GM21367 (cell line): ENCODE measurements at regions not wholly inside any gene's neighbourhood (a gene's known extent, or its start where the extent isn't known, plus 50 kb on each side); places are given as distances from the start of the nearest gene placed in this dataset.
"Not testable (repeated sequence)": the region's sequence is repeated elsewhere in the genome, so short reads cannot be mapped to it uniquely, and the experiment has no call there.

ENCODE experiments used
- ATAC-seq: cut with Tn5 transposase; IDR thresholded peaks from one replicate; pipeline ENCODE4 v1.9.1; 2021; ENCODE audit not compliant: unreplicated experiment

- ATAC-seq = no peak
Observed at GRCh38 chr16:6749698-6750097, 582.9 kb upstream of the RBFOX1 start.

DNA sequence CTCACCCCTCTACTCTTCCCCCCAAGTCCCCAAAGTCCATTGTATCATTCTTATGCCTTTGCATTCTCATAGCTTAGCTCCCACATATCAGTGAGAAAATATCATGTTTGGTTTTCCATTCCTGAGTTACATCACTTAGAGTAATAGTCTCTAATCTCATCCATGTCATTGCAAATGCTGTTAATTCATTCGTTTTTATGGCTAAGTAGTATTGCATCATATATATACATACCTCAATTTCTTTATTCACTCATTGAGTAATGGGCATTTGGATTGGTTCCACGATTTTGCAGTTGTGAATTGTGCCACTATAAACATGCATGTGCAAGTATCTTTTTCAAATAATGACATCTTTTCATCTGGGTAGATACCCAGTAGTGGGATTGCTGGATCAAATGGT lies 596.3 kb upstream of the RBFOX1 start:
- not testable (repeated sequence) for ATAC-seq

- no peak for ATAC-seq
Observed at GRCh38 chr16:6735631-6736030, 597.0 kb upstream of the RBFOX1 start.

DNA sequence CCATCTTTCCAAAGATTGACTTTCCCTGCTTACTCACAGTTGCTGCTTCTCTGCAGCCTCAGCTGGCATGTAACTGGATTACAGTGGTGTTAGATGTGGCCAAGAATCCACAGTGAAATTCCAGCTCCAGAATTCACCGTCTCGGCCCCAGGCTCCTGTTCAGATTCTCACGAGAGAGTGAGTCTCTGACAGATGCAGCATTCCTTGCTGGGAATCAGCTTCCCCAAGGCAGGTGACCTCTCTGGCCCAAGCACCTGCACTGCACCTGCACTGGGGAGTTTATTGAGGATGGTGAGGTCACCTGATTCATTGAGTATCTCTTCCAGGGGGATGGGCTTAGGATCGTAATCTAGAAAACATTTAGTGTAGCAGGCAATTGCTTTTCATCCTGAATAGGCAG lies 600.5 kb upstream of the RBFOX1 start:
- ATAC-seq = no peak

- ATAC-seq = no peak
Observed at GRCh38 chr16:6728381-6728780, 604.3 kb upstream of the RBFOX1 start.

DNA sequence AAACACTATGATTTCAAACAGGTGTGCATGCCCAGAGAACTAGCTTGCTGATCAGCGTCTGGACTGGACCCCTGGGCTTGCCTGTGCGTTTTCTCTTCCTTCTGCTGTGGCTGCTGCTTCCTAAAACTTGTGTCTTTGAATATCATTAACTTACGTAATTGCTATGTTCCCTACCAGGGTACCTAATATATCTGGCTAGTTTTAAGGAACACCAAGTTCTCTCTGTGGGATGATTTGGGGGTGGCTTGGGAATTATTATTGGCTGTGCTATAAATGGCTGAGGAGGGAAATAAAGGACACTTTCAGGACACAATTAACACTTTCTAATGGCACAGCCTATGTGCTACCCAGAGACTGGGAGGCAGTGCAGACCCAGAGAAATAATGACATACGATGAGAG lies 606.0 kb upstream of the RBFOX1 start:
- no peak for ATAC-seq

- ATAC-seq = no peak
Observed at GRCh38 chr16:6725634-6726331, 606.9 kb upstream of the RBFOX1 start.

DNA sequence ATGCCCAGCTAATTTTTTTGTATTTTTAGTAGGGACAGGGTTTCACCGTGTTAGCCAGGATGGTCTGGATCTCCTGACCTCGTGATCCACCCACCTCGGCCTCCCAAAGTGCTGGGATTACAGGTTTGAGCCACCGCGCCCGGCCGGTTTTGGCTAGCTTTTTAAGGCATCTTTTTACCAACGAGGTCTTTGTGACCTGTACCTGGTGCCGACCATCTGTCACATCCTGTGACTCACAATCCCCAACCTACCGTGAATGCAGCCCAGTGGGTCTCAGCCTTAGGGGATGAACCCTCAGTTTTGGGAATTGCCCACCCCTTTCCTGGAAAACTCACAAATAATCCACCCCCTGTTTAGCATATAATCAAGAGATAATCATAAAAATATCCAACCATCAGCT lies 607.4 kb upstream of the RBFOX1 start:
- ATAC-seq = not testable (repeated sequence)

DNA sequence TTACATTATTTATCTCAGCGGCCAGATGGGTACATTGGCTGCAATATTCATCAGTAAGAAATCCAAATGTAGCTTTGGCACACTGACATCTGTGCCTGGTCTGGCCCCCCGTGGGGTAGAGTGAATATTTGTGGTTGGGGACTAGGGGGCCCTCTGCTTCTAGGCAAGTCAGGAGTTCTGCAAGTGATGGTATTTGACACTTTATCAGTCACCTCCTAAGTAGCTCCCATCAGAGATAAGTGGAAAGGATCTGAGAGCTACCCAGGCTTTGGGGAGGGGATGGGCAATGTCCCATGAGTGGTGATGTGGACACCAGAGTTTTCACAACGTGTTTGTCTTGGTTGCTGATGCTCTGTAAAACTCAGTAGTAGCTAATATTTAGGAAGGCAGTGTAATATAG lies 609.9 kb upstream of the RBFOX1 start:
- ATAC-seq = no peak

GRCh38 chr16:6714510-6714909 lies 618.1 kb upstream of the RBFOX1 start:
- ATAC-seq = no peak

DNA sequence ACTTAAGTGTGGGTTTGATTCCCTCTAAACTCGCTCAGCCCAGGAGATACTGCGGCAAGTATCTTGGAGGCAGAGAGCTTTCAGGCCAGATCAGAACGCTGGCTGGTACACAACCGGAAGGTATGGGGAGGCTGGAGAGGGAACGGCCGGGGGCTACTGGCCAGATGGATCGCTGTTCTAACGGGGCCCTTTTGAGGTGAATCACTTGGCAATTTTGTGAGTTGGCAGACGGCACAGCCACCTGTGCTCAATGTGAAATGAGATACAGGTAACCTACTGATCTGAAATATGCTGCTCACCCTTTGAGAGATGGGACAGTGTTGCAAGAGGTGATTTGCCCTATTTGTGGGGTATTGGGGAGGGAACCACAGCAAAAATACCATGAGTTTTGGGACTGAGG lies 622.9 kb upstream of the RBFOX1 start:
- ATAC-seq = no peak

- no peak for ATAC-seq
Observed at GRCh38 chr16:6708576-6709215, 623.9 kb upstream of the RBFOX1 start.

- no peak for ATAC-seq
Observed at GRCh38 chr16:6704306-6704930, 628.2 kb upstream of the RBFOX1 start.

GRCh38 chr16:6701096-6701495 lies 631.5 kb upstream of the RBFOX1 start:
- no peak for ATAC-seq

GRCh38 chr16:6698548-6698947 lies 634.1 kb upstream of the RBFOX1 start:
- ATAC-seq = no peak

DNA sequence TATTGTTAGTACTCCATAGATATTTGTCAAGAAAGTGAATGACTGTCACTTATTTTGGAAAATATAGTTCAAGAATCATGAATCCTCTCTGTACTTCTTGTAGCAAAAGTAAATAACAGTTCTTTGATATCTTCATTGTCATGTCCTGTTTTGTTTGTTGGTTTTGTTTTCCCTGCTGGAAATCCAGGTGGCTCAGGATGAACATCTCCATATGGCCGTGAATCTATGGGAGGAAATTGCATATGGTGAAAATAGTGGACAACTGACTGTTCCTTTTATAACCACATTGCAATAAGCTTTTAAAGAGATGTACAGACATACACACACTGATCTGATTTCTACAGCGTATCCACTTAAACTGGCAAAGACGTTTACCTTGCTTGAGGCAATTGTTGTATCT lies 637.0 kb upstream of the RBFOX1 start:
- no peak for ATAC-seq

- ATAC-seq = no peak
Observed at GRCh38 chr16:6694636-6695035, 638.0 kb upstream of the RBFOX1 start.

DNA sequence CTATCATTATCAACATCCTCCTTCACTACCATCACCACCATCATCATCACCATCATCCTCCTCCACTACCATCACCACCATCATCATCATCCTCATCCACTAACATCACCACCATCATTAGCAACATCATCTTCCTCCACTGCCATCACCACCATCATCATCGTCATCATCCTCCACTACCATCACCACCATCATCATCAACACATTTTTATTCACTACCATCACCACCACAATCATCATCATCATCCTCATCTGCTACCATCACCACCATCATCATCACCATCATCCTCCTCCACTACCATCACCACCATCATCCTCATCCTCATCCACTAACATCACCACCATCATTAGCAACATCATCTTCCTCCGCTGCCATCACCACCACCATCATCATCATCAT lies 639.2 kb upstream of the RBFOX1 start:
- ATAC-seq = not testable (repeated sequence)

DNA sequence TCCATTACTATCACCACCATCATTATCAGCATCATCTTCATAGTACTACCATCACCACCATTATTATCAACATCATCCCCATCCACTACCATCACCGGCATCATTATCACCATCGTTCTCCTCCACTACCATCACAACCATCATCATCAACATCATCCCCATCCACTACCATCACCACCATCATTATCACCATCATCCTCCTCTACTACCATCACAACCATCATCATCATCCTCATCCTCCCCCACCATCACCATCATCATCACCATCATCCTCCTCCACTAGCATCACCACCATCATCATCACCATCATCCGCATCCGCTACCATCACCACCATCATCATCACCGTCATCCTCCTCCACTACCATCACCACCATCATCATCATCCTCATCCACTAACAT lies 639.8 kb upstream of the RBFOX1 start:
- no peak for ATAC-seq

DNA sequence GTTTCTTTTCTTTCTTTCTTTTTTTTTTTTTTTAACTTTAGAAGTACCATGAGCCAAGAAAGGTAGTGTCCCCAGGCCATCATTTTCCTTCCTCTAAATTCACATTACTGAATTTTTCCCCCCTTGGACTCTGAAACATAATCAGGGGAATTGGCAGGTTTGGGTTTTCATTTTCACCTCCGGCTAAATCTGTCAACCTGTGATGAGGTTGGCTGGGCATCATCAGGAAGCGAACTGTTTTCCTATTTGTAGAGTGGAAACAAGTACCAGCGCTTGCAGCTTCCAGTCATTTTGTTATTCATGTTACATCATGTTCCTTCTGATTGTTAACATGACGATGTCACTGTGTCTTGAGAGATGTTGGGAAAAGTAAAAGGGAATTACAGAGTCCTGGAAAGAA lies 641.9 kb upstream of the RBFOX1 start:
- no peak for ATAC-seq

- ATAC-seq = no peak
Observed at GRCh38 chr16:6689643-6690042, 643.0 kb upstream of the RBFOX1 start.

GRCh38 chr16:6687593-6687992 lies 645.1 kb upstream of the RBFOX1 start:
- ATAC-seq = no peak
